Stimulated activated naive CD4-positive, alpha-beta T cell (primary cell): ENCODE measurements at regions not wholly inside any gene's neighbourhood (a gene's known extent, or its start where the extent isn't known, plus 50 kb on each side); places are given as distances from the start of the nearest gene placed in this dataset.
"Not testable (repeated sequence)": the region's sequence is repeated elsewhere in the genome, so short reads cannot be mapped to it uniquely, and the experiment has no call there.

Experiments used
- DNase-seq, 6 experiments: peaks; one replicate each; lab custom pipeline; 2025; lab: John Stamatoyannopoulos, UW

GRCh38 chr10:45250694-45251075 lies 64.7 kb downstream of the OR13A1 start:
- not testable (repeated sequence) for DNase-seq
